K562 (cell line): ENCODE measurements at regions not wholly inside any gene's neighbourhood (a gene's known extent, or its start where the extent isn't known, plus 50 kb on each side); places are given as distances from the start of the nearest gene placed in this dataset.
"Not testable (repeated sequence)": the region's sequence is repeated elsewhere in the genome, so short reads cannot be mapped to it uniquely, and the experiment has no call there.

Experiments
- ATAC-seq: fragments of 200-7000 bp; cut with Tn5 transposase; 3 replicates; pipeline ENCODE4 v1.9.1; 2020; ENCODE audit warnings: moderate library complexity
- BruUV-seq: library from RNA; stranded (reverse); fragments of 400-500 nt; replicated peaks from 2 replicates; lab custom pipeline; 2021; lab: Mats Ljungman, UMichigan
- CTCF ChIA-PET: fragments of 300-600 bp; formaldehyde crosslinking; extraction: SDS; loops from one replicate; lab custom pipeline; 2021; ENCODE audit warnings: low intra/inter-chr PET ratio; lab: Yijun Ruan, JAX
- POLR2A ChIA-PET: fragments of 300-600, 350-650 bp; sonication (Branson Sonifier 250); formaldehyde crosslinking; extraction: SDS; loops from one replicate; lab custom pipeline; 2021; ENCODE audit warnings: antibody characterized with exemption, inconsistent platforms; lab: Yijun Ruan, JAX
- DNase-seq, 4 experiments: peaks; one replicate each; pipeline versions ENCODE4 v3.0.0 to v3.0.0-alpha.2; 2011 to 2018; ENCODE audit warnings: low spot score in 3 of 4, mixed read lengths in 3 of 4; ENCODE audit errors: extremely low read depth in 1 of 4
- FAIRE-seq: peaks from 2 replicates; lab custom pipeline; 2011; peaks lifted over from hg19 to GRCh38; lab: Jason Lieb, UNC
- H2AFZ ChIP-seq: 2 replicates; pipeline ENCODE4 v1.6.0; 2011; ENCODE audit warnings: low read depth, low read length, control low read depth, inconsistent platforms
- H3K27ac ChIP-seq: fragments of 200-600 bp; 3 replicates; pipeline ENCODE4 v1.8.0; 2011; ENCODE audit warnings: low read depth, mild to moderate bottlenecking, control low read depth, inconsistent platforms, low read length, moderate library complexity, mixed read lengths; ENCODE audit errors: extremely low read depth
- H3K27me3 ChIP-seq, 2 experiments: fragments of 300-600 bp in 1 of 2; 2 replicates in 1 of 2; 3 replicates in 1 of 2; pipeline versions ENCODE4 v1.6.0 to v1.8.0; 2011; ENCODE audit warnings: inconsistent platforms in 2 of 2, low read length in 2 of 2, mild to moderate bottlenecking in 1 of 2, mixed read lengths in 1 of 2, moderate library complexity in 1 of 2; ENCODE audit not compliant: control insufficient read depth in 2 of 2, insufficient read depth in 2 of 2
- H3K36me3 ChIP-seq: fragments of 300-600 bp; 3 replicates; pipeline ENCODE4 v1.8.0; 2011; ENCODE audit warnings: mild to moderate bottlenecking, low read length, inconsistent platforms; ENCODE audit not compliant: control insufficient read depth, insufficient read depth
- H3K4me1 ChIP-seq, 2 experiments: fragments of 200-600 bp in 1 of 2; replicated peaks in 1 of 2; 2 replicates in 1 of 2; 3 replicates in 1 of 2; pipeline versions ENCODE4 v1.5.1 to v1.8.0; 2011; ENCODE audit warnings: inconsistent platforms in 2 of 2, low read length in 2 of 2, mild to moderate bottlenecking in 1 of 2, mixed read lengths in 1 of 2, moderate library complexity in 1 of 2; ENCODE audit not compliant: control insufficient read depth in 2 of 2, insufficient read depth in 2 of 2
- H3K4me2 ChIP-seq: 2 replicates; pipeline ENCODE4 v1.6.1; 2011; ENCODE audit warnings: low read length, control low read depth, inconsistent platforms, mixed read lengths; ENCODE audit not compliant: insufficient read depth
- H3K4me3 ChIP-seq: fragments of 200-600 bp; sonication (generic), shearing (Covaris generic); 2 replicates; pipeline ENCODE4 v1.5.1; 2016; ENCODE audit warnings: control low read depth, inconsistent platforms
- H3K79me2 ChIP-seq: fragments of 200-600 bp; 3 replicates; pipeline ENCODE4 v1.8.0; 2011; ENCODE audit warnings: low read length, inconsistent platforms; ENCODE audit not compliant: control insufficient read depth, insufficient read depth
- H3K9ac ChIP-seq, 2 experiments: 2 replicates each; pipeline versions ENCODE4 v1.6.0 to v1.6.1; 2011; ENCODE audit warnings: low read depth in 2 of 2, low read length in 2 of 2, control low read depth in 1 of 2, inconsistent platforms in 1 of 2, mild to moderate bottlenecking in 1 of 2, mixed read lengths in 1 of 2; ENCODE audit not compliant: insufficient read depth in 1 of 2
- H3K9me1 ChIP-seq: one replicate; pipeline ENCODE4 v1.6.0; 2011; ENCODE audit warnings: inconsistent platforms, mild to moderate bottlenecking, low read length, moderate library complexity; ENCODE audit not compliant: control insufficient read depth, insufficient read depth
- H3K9me3 ChIP-seq: replicated peaks from 2 replicates; pipeline ENCODE4 v1.5.1; 2011; ENCODE audit warnings: low read depth, low read length, inconsistent platforms; ENCODE audit not compliant: control insufficient read depth, insufficient read depth
- H4K20me1 ChIP-seq: replicated peaks from 2 replicates; pipeline ENCODE4 v1.6.1; 2011; ENCODE audit warnings: low read length, inconsistent platforms, mixed read lengths; ENCODE audit not compliant: control insufficient read depth, insufficient read depth
- CC2D1A ChIP-seq: fragments of 450-650 bp; IDR thresholded peaks from 2 replicates; pipeline ENCODE4 v1.6.1; 2017; ENCODE audit warnings: mild to moderate bottlenecking
- CEBPG ChIP-seq, 3 experiments: fragments of 200-800 bp in 1 of 3; sonication (Bioruptor generic) in 1 of 3; sonication (generic) in 1 of 3; formaldehyde crosslinking in 1 of 3; IDR thresholded peaks in 2 of 3; conservative IDR thresholded peaks in 1 of 3; 2 replicates each; pipeline versions ENCODE4 v1.6.1 to v1.8.0; 2016 to 2022; ENCODE audit warnings: missing compliant biosample characterization in 2 of 3, missing genetic modification characterization in 2 of 3, mild to moderate bottlenecking in 1 of 3, missing genetic modification reagents in 1 of 3
- CHAMP1 ChIP-seq: fragments of 450-650 bp; IDR thresholded peaks from 2 replicates; pipeline ENCODE4 v1.6.1; 2016; ENCODE audit warnings: mild to moderate bottlenecking
- DPF2 ChIP-seq: fragments of 450-650 bp; IDR thresholded peaks from 2 replicates; pipeline ENCODE4 v1.6.1; 2016
- EHMT2 ChIP-seq: fragments of 450-650 bp; IDR thresholded peaks from 2 replicates; pipeline ENCODE4 v1.6.1; 2018; ENCODE audit warnings: antibody characterized with exemption
- FOXM1 ChIP-seq, 2 experiments: fragments of 450-650 bp in 1 of 2; sonication (generic) in 1 of 2; formaldehyde crosslinking in 1 of 2; IDR thresholded peaks; 2 replicates each; pipeline versions ENCODE4 v1.6.1 to v1.9.0; 2017 to 2022; ENCODE audit warnings: low read depth in 2 of 2, mild to moderate bottlenecking in 2 of 2, missing genetic modification reagents in 1 of 2, moderate library complexity in 1 of 2
- JUN ChIP-seq, 2 experiments: sonication (generic) in 1 of 2; formaldehyde crosslinking in 1 of 2; IDR thresholded peaks; 2 replicates each; pipeline versions ENCODE4 v1.6.1 to v1.8.0; 2012 to 2022; ENCODE audit warnings: borderline replicate concordance in 2 of 2, mild to moderate bottlenecking in 2 of 2, improper control_type of control experiment in 1 of 2, low read depth in 1 of 2, low read length in 1 of 2, missing genetic modification reagents in 1 of 2
- JUND ChIP-seq, 2 experiments: IDR thresholded peaks; 2 replicates in 1 of 2; 3 replicates in 1 of 2; pipeline ENCODE4 v1.6.1; 2011; ENCODE audit warnings: borderline replicate concordance in 2 of 2, low read depth in 2 of 2, low read length in 2 of 2, improper control_type of control experiment in 1 of 2, missing biosample characterization in 1 of 2, missing genetic modification characterization in 1 of 2, missing genetic modification reagents in 1 of 2
- KDM1A ChIP-seq, 2 experiments: fragments of 450-650 bp; IDR thresholded peaks; 2 replicates each; pipeline ENCODE4 v1.6.1; 2016; ENCODE audit warnings: mild to moderate bottlenecking in 2 of 2
- SMARCA4 ChIP-seq: fragments of 450-650 bp; IDR thresholded peaks from 2 replicates; pipeline ENCODE4 v1.6.1; 2016
- TRIM24 ChIP-seq, 2 experiments: fragments of 450-650 bp; IDR thresholded peaks; 2 replicates each; pipeline ENCODE4 v1.6.1; 2016
- ZEB2 ChIP-seq: fragments of 450-650 bp; IDR thresholded peaks from 2 replicates; pipeline ENCODE4 v1.6.1; 2016
- WGBS: fragments of 100-300 bp; shearing (Covaris generic); methylation state at CpG from one replicate; pipeline ENCODE4 v1.1.6; 2016; ENCODE audit warnings: low coverage, mixed read lengths; ENCODE audit not compliant: insufficient coverage; ENCODE audit errors: missing lambda C conversion rate; 5-methylcytosine and 5-hydroxymethylcytosine counted together
- in situ Hi-C: fragments of 300-500 bp; cut with MboI; formaldehyde crosslinking; loops from 4 replicates; pipeline ENCODE4 v1.15.0; 2018; ENCODE audit warnings: inconsistent platforms, mixed read lengths
- intact Hi-C: fragments of 100-400 bp; cut with micrococcal nuclease; formaldehyde crosslinking; loops from 2 replicates; pipeline ENCODE4 v1.14.2; 2022
- TF ChIP-seq, protein P1 (sequence below): sonication (generic); formaldehyde crosslinking; IDR thresholded peaks from 2 replicates; pipeline ENCODE4 v1.9.0; 2022; ENCODE audit warnings: mild to moderate bottlenecking, missing genetic modification reagents
- TF ChIP-seq, protein P2 (sequence below), 2 experiments: IDR thresholded peaks; 2 replicates each; pipeline ENCODE4 v1.6.1; 2011; ENCODE audit warnings: borderline replicate concordance in 1 of 2, control low read depth in 1 of 2, low read depth in 1 of 2, low read length in 1 of 2, mild to moderate bottlenecking in 1 of 2, mixed read lengths in 1 of 2, moderate library complexity in 1 of 2; ENCODE audit not compliant: insufficient read depth in 1 of 2, insufficient read length in 1 of 2, poor library complexity in 1 of 2, severe bottlenecking in 1 of 2; ENCODE audit errors: extremely low read depth in 1 of 2

DNA sequence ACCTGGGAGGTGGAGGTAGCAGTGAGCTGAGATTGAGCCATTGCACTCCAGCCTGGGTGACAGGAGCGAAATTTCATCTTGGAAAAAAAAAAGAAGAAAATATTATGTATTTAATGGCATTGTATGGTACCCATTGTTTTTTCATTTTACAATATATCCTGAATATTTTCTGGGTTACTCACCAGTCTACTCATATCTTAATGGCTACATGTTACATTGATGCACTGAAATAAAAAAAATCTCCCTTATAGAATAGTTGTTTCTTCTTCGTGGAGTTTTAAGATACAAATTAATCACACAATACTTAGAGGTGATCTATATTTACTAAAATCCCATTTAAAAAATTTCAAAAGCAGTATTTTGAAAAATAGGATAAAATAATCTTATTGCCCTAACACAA lies 66.3 kb upstream of the XPO1 start (continued):
- TF ChIP-seq, protein P1, sequence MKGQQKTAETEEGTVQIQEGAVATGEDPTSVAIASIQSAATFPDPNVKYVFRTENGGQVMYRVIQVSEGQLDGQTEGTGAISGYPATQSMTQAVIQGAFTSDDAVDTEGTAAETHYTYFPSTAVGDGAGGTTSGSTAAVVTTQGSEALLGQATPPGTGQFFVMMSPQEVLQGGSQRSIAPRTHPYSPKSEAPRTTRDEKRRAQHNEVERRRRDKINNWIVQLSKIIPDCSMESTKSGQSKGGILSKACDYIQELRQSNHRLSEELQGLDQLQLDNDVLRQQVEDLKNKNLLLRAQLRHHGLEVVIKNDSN (CRISPR knock-in tag), result no peak

DNA sequence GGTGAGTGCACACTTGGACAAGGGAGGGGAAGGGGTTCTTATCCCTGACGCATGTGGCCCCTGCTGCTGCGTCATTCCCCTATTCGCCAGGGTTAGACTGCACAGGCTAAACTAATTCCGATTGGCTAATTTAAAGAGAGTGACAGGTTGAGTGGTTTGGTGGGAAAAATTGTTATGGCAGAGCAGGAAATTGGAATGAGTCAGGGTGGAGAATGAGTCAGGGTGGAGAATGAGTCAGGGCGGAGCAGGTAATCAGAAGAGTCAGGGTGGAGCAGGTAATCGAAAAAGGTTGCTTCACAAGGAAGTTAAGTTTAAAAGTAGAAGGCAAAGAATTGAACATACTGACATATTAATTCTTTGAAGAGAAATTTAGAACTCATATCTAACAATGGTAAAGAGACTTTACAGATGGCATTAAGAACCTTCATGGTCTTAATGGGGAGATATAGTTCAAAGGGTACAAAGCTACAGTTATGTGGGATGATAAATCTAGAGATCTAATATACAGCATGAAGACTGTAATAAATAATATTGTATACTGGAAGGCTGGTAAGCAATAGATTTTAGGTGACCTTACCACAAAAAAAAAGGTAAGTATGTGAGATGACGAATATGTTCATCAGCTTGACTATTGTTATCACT lies 60.5 kb upstream of the XPO1 start:
- POLR2A ChIA-PET, result interaction anchor here (1.2 kb wide), 1 partner anchor 60 kb away, joined by 3 read pairs; the partner anchor contains the start of gene XPO1
- H3K27me3 ChIP-seq; in situ Hi-C loops; H2AFZ ChIP-seq; H3K36me3 ChIP-seq; H4K20me1 ChIP-seq; H3K9me1 ChIP-seq; H3K4me2 ChIP-seq; H3K27ac ChIP-seq; CTCF ChIA-PET; H3K9me3 ChIP-seq; BruUV-seq; FAIRE-seq; H3K4me1 ChIP-seq; intact Hi-C loops; H3K79me2 ChIP-seq; H3K9ac ChIP-seq; H3K4me3 ChIP-seq; TF ChIP-seq CEBPG (CRISPR knock-in tag; IDR thresholded peaks at IDR 0.05); JUN (CRISPR knock-in tag; IDR thresholded peaks at IDR 0.05; ENCODE audit: borderline replicate concordance); FOXM1 (CRISPR knock-in tag; IDR thresholded peaks at IDR 0.05; ENCODE audit: low read depth): not testable (repeated sequence)
- DNase-seq (peak in 1 of 4 experiments; percentile 43), ATAC-seq (peak; percentile 52; the same call in 2 of the 3 replicates)
- WGBS, result 53% methylated on average over 7 of the region's 7 CpGs
- peak; percentile 53; the same call in 1 of the 2 replicates for TF ChIP-seq EHMT2
- TF ChIP-seq KDM1A (IDR thresholded peaks at IDR 0.05), result peak; percentile 38 to 65; a peak in 1 of 4 replicates
- TF ChIP-seq CEBPG (tag; conservative IDR thresholded peaks at IDR 0.05 in 1 of 2, IDR thresholded peaks at IDR 0.05 in 1 of 2), result 0 out of 4 replicates have a peak, but pooled peaks of 1 of the 2 experiments have one; percentile 11
- TF ChIP-seq JUN (IDR thresholded peaks at IDR 0.05; ENCODE audit: borderline replicate concordance, low read depth, low read length), result peak; percentile 70; the same call in 1 of the 2 replicates
- TF ChIP-seq, protein P2, sequence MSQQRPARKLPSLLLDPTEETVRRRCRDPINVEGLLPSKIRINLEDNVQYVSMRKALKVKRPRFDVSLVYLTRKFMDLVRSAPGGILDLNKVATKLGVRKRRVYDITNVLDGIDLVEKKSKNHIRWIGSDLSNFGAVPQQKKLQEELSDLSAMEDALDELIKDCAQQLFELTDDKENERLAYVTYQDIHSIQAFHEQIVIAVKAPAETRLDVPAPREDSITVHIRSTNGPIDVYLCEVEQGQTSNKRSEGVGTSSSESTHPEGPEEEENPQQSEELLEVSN (IDR thresholded peaks at IDR 0.05; ENCODE audit: borderline replicate concordance in 1 of 2, extremely low read depth in 1 of 2, insufficient read depth in 1 of 2, insufficient read length in 1 of 2, low read depth in 1 of 2, low read length in 1 of 2, poor library complexity in 1 of 2, severe bottlenecking in 1 of 2), result peak in 1 of 2 experiments; percentile 20
- TF ChIP-seq SMARCA4, result peak; percentile 69
- TF ChIP-seq CHAMP1, result peak; percentile 63; the same call in 1 of the 2 replicates
- TF ChIP-seq TRIM24 (IDR thresholded peaks at IDR 0.05), result peak; percentile 80 to 82
- peak; percentile 81 for TF ChIP-seq DPF2
- peak; percentile 85 for TF ChIP-seq CC2D1A
- peak; percentile 44; the same call in 1 of the 2 replicates for TF ChIP-seq JUND (IDR thresholded peaks at IDR 0.05; ENCODE audit: borderline replicate concordance, low read depth, low read length)
- TF ChIP-seq JUND (tag; IDR thresholded peaks at IDR 0.05; ENCODE audit: borderline replicate concordance, low read depth, low read length), result peak; percentile 10; the same call in 1 of the 3 replicates
- peak; percentile 75; the same call in 1 of the 2 replicates for TF ChIP-seq FOXM1 (IDR thresholded peaks at IDR 0.05; ENCODE audit: low read depth)
- TF ChIP-seq ZEB2, result peak; percentile 63; the same call in 1 of the 2 replicates
